A673 (cell line): ENCODE measurements at regions not wholly inside any gene's neighbourhood (a gene's known extent, or its start where the extent isn't known, plus 50 kb on each side); places are given as distances from the start of the nearest gene placed in this dataset.

Source experiments
- EZH2 ChIP-seq: fragments of 200-600 bp; sonication (generic); IDR thresholded peaks from 2 replicates; pipeline ENCODE4 v1.6.1; 2017; ENCODE audit warnings: borderline replicate concordance, low read depth, mild to moderate bottlenecking, mixed read lengths, antibody characterized with exemption, low read length; ENCODE audit not compliant: poor library complexity, severe bottlenecking
- TF ChIP-seq, protein P1 (sequence below): fragments of 300-800, 200-600 bp; sonication (generic); conservative IDR thresholded peaks from 2 replicates; pipeline ENCODE4 v1.5.1; 2017; ENCODE audit warnings: low read depth, mild to moderate bottlenecking, antibody characterized with exemption, low read length, moderate library complexity, mixed read lengths

GRCh38 chr5:8473827-8474568 lies 605.0 kb downstream of the MTRR start:
- TF ChIP-seq, protein P1, sequence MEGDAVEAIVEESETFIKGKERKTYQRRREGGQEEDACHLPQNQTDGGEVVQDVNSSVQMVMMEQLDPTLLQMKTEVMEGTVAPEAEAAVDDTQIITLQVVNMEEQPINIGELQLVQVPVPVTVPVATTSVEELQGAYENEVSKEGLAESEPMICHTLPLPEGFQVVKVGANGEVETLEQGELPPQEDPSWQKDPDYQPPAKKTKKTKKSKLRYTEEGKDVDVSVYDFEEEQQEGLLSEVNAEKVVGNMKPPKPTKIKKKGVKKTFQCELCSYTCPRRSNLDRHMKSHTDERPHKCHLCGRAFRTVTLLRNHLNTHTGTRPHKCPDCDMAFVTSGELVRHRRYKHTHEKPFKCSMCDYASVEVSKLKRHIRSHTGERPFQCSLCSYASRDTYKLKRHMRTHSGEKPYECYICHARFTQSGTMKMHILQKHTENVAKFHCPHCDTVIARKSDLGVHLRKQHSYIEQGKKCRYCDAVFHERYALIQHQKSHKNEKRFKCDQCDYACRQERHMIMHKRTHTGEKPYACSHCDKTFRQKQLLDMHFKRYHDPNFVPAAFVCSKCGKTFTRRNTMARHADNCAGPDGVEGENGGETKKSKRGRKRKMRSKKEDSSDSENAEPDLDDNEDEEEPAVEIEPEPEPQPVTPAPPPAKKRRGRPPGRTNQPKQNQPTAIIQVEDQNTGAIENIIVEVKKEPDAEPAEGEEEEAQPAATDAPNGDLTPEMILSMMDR, result peak; percentile 21; the same call in 1 of the 2 replicates
- no peak for TF ChIP-seq EZH2
